Body of pancreas (tissue), 4 donors: ENCODE measurements at regions not wholly inside any gene's neighbourhood (a gene's known extent, or its start where the extent isn't known, plus 50 kb on each side); places are given as distances from the start of the nearest gene placed in this dataset.

Experiments used
- CTCF ChIP-seq, 7 experiments: fragments of 450-650 bp in 4 of 7; fragments of 200-600 bp in 3 of 7; sonication (generic) in 3 of 7; IDR thresholded peaks; one replicate each; pipeline ENCODE4 v1.5.1; 2016 to 2019; ENCODE audit warnings: antibody characterized with exemption in 7 of 7
- POLR2A ChIP-seq, 3 donors: fragments of 450-650 bp; IDR thresholded peaks; one replicate each; pipeline ENCODE4 v1.6.1; 2016; ENCODE audit warnings: antibody characterized with exemption in 3 of 3, mild to moderate bottlenecking in 2 of 3

DNA sequence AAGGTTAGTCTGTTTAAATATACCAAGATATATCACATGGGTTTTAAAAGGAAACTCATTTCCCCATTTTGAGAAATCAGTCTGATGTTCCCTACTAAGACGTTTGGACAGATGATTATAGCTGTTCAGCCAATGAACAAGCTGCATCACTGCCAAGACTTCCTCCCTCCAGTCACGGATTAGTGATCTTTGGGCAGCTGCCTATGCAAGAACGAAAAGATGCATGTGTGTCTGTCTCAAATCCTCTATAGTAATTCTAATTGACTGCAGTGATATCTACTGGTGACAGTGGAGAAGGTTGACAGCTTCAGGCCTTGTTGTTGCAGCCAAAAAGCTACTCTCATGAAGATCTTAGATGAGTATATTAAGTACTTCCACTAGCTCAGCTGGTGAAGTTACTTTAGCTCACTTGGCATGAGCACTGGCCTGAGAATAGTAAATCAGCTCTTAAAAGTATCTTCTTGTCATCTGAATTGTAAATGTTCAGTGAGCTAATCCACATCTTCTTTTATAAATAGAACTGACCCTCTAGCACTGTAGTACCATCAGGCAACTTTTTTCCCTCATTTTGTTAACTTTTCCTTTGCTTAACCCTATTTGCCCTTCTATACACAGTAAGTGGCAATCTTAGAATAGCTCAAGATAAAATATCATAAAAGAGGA, 134.5 kb upstream of the PCDH10 start:
- TF ChIP-seq CTCF (IDR thresholded peaks at IDR 0.05) (no peak), POLR2A (IDR thresholded peaks at IDR 0.05) (no peak)
